Activated CD4-positive, alpha-beta T cell treated with anti-CD3 and anti-CD28 coated beads, Interleukin-2, amount 50 U/mL, for 24 hours (primary cell): ENCODE measurements at regions not wholly inside any gene's neighbourhood (a gene's known extent, or its start where the extent isn't known, plus 50 kb on each side); places are given as distances from the start of the nearest gene placed in this dataset.

Source experiments
- DNase-seq, 2 donors: peaks; one replicate each; pipeline ENCODE4 v3.0.0-alpha.2; 2020; ENCODE audit warnings: low read depth in 1 of 2, low spot score in 1 of 2

DNA sequence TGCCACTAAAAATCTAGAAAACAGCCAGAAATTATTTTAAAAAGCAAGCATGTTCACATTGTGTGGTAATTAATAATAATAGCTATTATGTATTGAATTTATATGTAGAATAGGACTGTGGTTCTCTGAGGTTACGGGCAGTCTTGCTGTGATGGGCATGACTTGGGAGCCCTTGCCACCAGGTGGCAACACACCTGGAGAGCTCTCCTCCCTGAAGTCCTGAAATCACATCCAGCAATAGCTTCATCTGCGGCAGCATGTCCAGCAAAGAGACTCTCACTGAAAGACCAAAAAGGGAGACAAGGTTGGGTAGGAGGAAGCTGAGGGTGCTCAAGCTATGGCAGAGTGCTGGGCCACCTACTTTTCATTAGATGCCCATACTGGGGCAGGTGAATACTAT lies 206.8 kb upstream of the IL12A start:
- DNase-seq: no peak

- no peak for DNase-seq
These were observed 205.8 kb upstream of the IL12A start for GRCh38 chr3:159782724-159783421.

- no peak for DNase-seq
These were observed 204.6 kb upstream of the IL12A start for GRCh38 chr3:159783780-159784742.

- no peak for DNase-seq
These were observed 203.3 kb upstream of the IL12A start for GRCh38 chr3:159785273-159785708.

- DNase-seq: no peak
These were observed 202.0 kb upstream of the IL12A start for GRCh38 chr3:159786489-159787177.

GRCh38 chr3:159787178-159787574 lies 201.5 kb upstream of the IL12A start:
- no peak for DNase-seq

- no peak for DNase-seq
These were observed 200.8 kb upstream of the IL12A start for GRCh38 chr3:159787794-159788205.

DNA sequence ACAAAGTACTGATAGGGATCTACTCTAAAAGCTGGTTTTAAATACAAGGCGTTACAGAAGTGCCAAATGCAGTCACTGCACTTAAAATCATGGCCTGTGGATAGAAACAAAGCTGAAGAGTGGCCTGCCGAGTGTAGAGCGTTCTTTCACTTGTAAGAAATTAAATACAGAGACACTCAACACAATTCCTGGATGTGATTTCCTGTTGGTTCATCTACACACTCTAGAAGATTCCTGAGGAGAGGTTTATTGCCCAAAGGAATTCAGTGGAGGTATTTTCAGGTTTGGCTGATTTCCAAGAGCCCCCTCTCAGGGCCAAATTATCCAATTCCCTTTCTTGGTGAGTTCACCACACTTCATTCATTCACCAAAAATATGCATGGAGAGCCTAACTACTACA lies 200.3 kb upstream of the IL12A start:
- no peak for DNase-seq

- no peak for DNase-seq
These were observed 199.6 kb upstream of the IL12A start for GRCh38 chr3:159789017-159789416.

DNA sequence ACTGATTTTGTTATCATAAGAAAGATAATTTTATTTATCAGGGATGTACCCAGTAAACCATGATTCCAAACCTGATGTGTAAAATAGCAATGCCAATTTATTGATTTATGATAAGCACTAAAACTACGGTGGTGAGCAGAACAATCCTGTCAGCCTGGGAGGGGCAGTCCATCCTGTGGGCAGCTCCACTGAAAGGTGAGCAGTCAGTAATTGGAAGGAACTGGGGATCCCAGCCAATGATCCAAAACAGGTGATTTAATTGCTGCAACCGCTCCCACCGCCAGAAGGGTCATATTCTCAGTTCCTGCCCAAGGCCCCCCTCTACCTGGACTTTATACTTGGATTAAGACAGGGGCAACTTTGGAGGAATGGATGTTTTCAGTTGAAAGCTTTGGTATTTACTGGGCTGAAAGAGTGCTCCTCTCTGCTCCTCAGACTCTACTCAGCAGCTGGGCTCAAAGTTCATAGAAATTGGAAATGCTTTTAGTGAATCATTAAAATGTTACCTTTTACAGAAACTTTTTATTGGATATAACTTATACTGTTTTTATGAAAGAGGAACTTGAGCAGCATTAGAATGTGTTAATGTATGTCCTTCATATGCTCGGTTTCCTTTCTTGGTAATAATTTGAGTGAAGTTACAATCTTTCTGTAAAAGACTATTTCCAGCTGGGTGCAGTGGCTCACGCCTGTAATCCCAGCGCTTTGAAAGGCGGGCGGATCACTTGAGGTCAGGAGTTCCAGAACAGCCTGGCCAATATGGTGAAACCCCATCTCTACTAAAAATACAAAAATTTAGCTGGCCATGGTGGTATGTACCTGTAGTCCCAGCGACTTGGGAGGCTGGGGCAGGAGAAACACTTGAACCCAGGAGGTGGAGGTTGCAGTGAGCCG lies 198.6 kb upstream of the IL12A start:
- DNase-seq: no peak

GRCh38 chr3:159791336-159791735 lies 197.3 kb upstream of the IL12A start:
- no peak for DNase-seq

GRCh38 chr3:159792070-159792469 lies 196.6 kb upstream of the IL12A start:
- DNase-seq: no peak

GRCh38 chr3:159795042-159795441 lies 193.6 kb upstream of the IL12A start:
- DNase-seq: no peak

- no peak for DNase-seq
These were observed 192.9 kb upstream of the IL12A start for GRCh38 chr3:159795681-159796175.

DNA sequence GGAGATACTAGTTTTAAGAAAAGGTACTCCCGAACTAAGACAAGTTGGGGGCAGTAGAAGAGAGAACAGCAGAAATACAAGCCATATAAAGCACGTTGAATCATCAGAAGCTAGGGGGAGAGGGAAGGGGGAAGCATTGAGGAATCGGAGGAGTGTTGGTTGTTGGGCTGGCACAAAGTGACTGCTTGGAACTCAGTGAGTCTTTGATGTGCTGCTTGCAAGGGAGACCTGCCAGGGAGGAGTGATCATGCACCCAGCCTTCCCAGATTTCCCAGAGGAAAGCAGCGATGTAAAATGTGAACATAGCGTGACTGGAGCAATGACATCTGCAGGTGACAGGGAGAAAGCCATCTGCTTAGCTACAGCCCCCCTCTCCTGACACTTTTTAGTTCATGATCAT lies 192.4 kb upstream of the IL12A start:
- DNase-seq: no peak

DNA sequence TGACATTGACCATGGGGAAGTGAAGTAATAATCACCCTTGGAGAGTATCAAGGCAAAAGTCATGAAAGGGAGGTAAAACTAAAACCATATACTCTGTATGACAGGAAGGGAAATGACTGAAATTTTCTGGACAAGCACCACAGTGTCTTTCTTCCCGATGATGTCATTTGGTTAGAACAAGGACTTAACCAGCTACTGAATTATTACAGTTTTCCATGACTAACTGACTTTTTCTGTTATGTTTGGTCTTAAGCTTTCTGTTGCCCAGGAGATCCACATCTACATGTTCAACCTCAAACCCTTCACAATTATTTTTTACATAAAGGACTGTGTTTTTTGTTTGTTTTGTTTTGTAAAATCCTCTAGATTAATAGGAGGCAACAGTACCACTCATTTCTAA lies 191.9 kb upstream of the IL12A start:
- DNase-seq: no peak

GRCh38 chr3:159797771-159798170 lies 190.9 kb upstream of the IL12A start:
- no peak for DNase-seq

GRCh38 chr3:159798951-159799350 lies 189.7 kb upstream of the IL12A start:
- no peak for DNase-seq

DNA sequence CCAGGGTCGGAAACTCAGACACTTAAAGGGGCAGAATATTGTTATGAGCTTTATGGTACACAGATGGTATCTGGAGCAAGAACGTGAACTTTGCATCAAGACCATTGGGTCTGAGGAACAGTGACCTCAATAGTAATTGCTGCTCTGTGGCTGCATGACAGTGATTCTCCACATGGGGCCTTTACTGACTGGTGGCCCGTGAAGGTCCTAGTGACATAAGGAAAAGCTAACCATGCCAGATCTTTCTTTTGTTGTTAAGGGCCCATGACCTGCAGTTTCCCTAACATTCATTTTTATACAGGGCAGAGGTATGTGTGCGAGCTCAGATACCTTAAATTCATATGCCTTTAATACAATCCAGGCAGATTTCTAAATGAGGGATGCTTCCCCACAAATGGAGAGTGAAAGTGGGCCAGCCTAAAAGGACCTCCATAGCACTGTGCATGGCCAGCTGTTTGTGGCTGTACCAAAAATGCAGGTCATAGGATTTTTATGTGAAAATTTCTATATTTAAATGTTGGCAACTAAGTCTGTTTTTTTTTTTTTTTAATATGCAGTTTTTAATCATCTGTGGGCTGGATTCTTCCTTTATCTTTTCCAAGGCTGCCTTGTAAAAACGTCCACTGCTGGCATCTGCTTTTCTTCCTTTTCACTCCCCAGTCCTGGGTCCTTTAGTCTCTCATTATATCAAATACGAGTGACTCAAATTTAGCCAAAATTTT lies 188.0 kb upstream of the IL12A start:
- DNase-seq: no peak

- DNase-seq: no peak
These were observed 185.8 kb upstream of the IL12A start for GRCh38 chr3:159802864-159803263.
